DMS53 treated with DMSO at 0.1 percent for 48 hours (cell line): ENCODE measurements at regions not wholly inside any gene's neighbourhood (a gene's known extent, or its start where the extent isn't known, plus 50 kb on each side); places are given as distances from the start of the nearest gene placed in this dataset.
"Not testable (repeated sequence)": the region's sequence is repeated elsewhere in the genome, so short reads cannot be mapped to it uniquely, and the experiment has no call there.

Source experiments
- DNase-seq: peaks from one replicate; lab custom pipeline; 2025; ENCODE audit not compliant: unreplicated experiment; lab: John Stamatoyannopoulos, UW

DNA sequence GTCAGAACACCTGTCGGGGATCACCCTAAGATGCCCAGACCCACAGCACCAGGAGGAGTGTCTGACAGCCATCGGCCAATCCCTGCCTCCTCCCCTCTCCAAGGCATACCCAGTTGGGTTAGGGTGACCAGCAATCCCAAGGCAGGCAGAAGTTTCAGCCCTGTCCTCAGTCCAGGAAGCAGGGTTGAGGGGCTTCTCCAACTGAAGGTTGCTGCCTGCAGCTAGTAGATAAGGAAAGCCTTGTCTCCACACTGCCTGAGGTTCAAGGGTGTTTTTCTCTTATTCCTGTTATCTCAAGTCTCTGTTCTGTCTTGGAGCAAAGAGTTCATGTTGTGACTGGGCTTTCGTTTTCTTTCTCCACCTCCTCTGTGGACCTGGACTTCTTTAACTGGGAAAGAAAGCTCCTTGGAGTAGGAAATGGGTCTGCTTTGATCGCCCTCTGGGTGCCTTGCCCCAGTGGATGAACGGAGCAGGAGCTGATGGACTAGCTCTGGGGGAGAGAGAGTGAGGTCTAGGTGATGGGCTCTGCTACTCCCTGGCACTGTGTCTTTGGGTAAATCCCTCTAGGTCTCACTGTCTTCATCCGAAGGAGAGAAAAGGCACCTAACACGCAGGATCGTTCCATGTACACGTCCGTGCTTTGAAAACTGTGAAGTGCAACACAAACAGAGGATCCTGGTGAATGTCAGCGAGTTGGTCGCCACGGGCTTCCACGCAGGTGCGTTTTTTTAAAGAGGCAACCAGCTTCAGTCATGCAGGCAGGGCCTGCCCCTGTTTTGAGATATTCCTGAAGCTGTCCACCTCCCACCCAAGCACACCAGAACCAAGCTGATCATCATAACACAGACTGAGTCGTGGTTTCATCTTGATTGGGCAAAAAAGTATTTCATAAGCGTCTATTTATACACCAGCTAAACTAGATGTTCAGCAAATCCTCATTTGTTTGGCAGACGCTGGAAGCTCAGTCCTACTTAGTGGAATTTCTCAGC lies 52.5 kb upstream of the FOXN3 start:
- no peak for DNase-seq

GRCh38 chr14:89468566-89468965 lies 51.5 kb upstream of the FOXN3 start:
- DNase-seq, result no peak

GRCh38 chr14:89468030-89468429 lies 51.0 kb upstream of the FOXN3 start:
- not testable (repeated sequence) for DNase-seq

- DNase-seq, result no peak
Observed at GRCh38 chr14:89466944-89467343, 49.9 kb upstream of the FOXN3 start.
